ENCODE measurements at regions not wholly inside any gene's neighbourhood (a gene's known extent, or its start where the extent isn't known, plus 50 kb on each side); places are given as distances from the start of the nearest gene placed in this dataset.

GRCh38 chr20:18922898-18923297 lies 109.3 kb downstream of the SCP2D1 start:
- Histone ChIP-seq H4K20me1 (ENCODE audit: insufficient read depth) (no peaks in the 10 kb centered on the region), H2AFZ (ENCODE audit: low read depth, low read length, poor library complexity, severe bottlenecking) (no peak overlapping the region), H3K4me2 (ENCODE audit: low read length) (no peak overlapping the region), H3K27ac (ENCODE audit: low read depth, low read length) (no peak overlapping the region), H3K4me3 (replicated peaks in 1 of 2; ENCODE audit: low read depth in 1 of 2, low read length in 2 of 2) (no peak overlapping the region), H3K9me3 (ENCODE audit: control insufficient read depth in 1 of 2, insufficient read depth in 1 of 2, low read depth in 1 of 2, low read length in 2 of 2) (no peaks in the 10 kb centered on the region), H3K27me3 (ENCODE audit: insufficient read depth, low read length) (no peaks in the 10 kb centered on the region; the same call in 1 of the 2 replicates), H3K79me2 (ENCODE audit: insufficient read depth, low read length) (no peaks in the 10 kb centered on the region), H3K36me3 (ENCODE audit: control insufficient read depth in 1 of 2, insufficient read depth in 2 of 2, low read length in 2 of 2) (no peaks in the 10 kb centered on the region), H3K4me1 (ENCODE audit: control insufficient read depth in 1 of 2, insufficient read depth in 2 of 2, low read length in 2 of 2) (no peaks in the 10 kb centered on the region), H3K9me2 (ENCODE audit: insufficient read depth) (no peaks in the 10 kb centered on the region), H3K9ac (ENCODE audit: low read length) (no peak overlapping the region)
- CTCF ChIA-PET = no interaction called here
- DNase-seq (ENCODE audit: low read depth, low spot score) = no peak
- POLR2A ChIA-PET = no interaction called here
- 0 out of 2 replicates have a peak, but pooled peaks have one; percentile 32 for ATAC-seq
- RAD21 ChIA-PET (ENCODE audit: low non-redundant PET in 1 of 2, low total read pairs in 2 of 2, uncharacterized antibody in 2 of 2, unreplicated experiment in 2 of 2) = no interaction called here
- TF ChIP-seq FOSL1 (IDR thresholded peaks at IDR 0.05; ENCODE audit: low read depth) (no peak), SRF (IDR thresholded peaks at IDR 0.05; ENCODE audit: low read depth) (no peak), TCF7L2 (IDR thresholded peaks at IDR 0.05; ENCODE audit: borderline replicate concordance, extremely low read depth, insufficient read depth, insufficient read length) (no peak), CTCF (IDR thresholded peaks at IDR 0.05 in 2 of 3, conservative IDR thresholded peaks at IDR 0.05 in 1 of 3; ENCODE audit: borderline replicate concordance in 1 of 3, insufficient read depth in 1 of 3, low read depth in 2 of 3, low read length in 2 of 3) (no peak), EZH2phosphoT487 (IDR thresholded peaks at IDR 0.05; ENCODE audit: borderline replicate concordance) (no peak), SP1 (IDR thresholded peaks at IDR 0.05; ENCODE audit: low read depth) (no peak), CEBPB (IDR thresholded peaks at IDR 0.05; ENCODE audit: low read depth) (no peak), YY1 (IDR thresholded peaks at IDR 0.05; ENCODE audit: extremely low read depth, insufficient replicate concordance, low read depth, low read length) (no peak), POLR2AphosphoS5 (IDR thresholded peaks at IDR 0.05; ENCODE audit: low read depth, low read length) (no peak), SIN3A (IDR thresholded peaks at IDR 0.05; ENCODE audit: low read depth) (no peak), REST (IDR thresholded peaks at IDR 0.05; ENCODE audit: low read depth) (no peak), MAX (IDR thresholded peaks at IDR 0.05) (no peak), ZNF274 (IDR thresholded peaks at IDR 0.05; ENCODE audit: low read depth, low read length) (no peak), EGR1 (IDR thresholded peaks at IDR 0.05; ENCODE audit: low read depth) (no peak), CBX3 (IDR thresholded peaks at IDR 0.05; ENCODE audit: low read depth) (no peak), POLR2A (IDR thresholded peaks at IDR 0.05; ENCODE audit: borderline replicate concordance, extremely low read depth, insufficient read depth, insufficient read length) (no peak), EZH2 (IDR thresholded peaks at IDR 0.05) (no peak)
- BruUV-seq (replicated peaks) = no TSS peak
- intact Hi-C loops (cut with micrococcal nuclease) = no loop called here
